B cell (primary cell): ENCODE measurements at regions not wholly inside any gene's neighbourhood (a gene's known extent, or its start where the extent isn't known, plus 50 kb on each side); places are given as distances from the start of the nearest gene placed in this dataset.

Experiments
- EZH2 ChIP-seq: IDR thresholded peaks from 2 replicates; pipeline ENCODE4 v1.6.1; 2012; ENCODE audit warnings: borderline replicate concordance, low read depth, mild to moderate bottlenecking, moderate library complexity, low read length; ENCODE audit not compliant: insufficient read depth, poor library complexity, severe bottlenecking
- TF ChIP-seq, protein P1 (sequence below): fragments of 200-600 bp; IDR thresholded peaks from one replicate; pipeline ENCODE4 v1.8.0; 2022; ENCODE audit warnings: antibody characterized with exemption, mild to moderate bottlenecking

DNA sequence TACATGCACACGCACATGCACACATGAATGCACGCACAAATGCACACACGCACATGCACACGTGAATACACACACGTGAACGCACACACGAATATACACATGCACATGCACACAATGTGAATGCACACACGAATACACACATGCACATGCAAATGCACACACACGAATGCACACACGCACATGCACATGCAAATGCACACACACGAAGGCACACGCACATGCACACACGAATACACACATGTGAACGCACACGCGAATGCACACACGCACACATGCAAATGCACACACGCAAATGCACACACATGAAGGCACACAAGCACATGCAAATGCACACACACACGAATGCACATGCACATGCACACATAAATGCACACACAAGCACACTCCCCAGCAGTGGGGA lies 68.6 kb upstream of the GPC1 start:
- TF ChIP-seq, protein P1, sequence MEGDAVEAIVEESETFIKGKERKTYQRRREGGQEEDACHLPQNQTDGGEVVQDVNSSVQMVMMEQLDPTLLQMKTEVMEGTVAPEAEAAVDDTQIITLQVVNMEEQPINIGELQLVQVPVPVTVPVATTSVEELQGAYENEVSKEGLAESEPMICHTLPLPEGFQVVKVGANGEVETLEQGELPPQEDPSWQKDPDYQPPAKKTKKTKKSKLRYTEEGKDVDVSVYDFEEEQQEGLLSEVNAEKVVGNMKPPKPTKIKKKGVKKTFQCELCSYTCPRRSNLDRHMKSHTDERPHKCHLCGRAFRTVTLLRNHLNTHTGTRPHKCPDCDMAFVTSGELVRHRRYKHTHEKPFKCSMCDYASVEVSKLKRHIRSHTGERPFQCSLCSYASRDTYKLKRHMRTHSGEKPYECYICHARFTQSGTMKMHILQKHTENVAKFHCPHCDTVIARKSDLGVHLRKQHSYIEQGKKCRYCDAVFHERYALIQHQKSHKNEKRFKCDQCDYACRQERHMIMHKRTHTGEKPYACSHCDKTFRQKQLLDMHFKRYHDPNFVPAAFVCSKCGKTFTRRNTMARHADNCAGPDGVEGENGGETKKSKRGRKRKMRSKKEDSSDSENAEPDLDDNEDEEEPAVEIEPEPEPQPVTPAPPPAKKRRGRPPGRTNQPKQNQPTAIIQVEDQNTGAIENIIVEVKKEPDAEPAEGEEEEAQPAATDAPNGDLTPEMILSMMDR = no peak
- no peak for TF ChIP-seq EZH2
